ENCODE measurements at regions not wholly inside any gene's neighbourhood (a gene's known extent, or its start where the extent isn't known, plus 50 kb on each side); places are given as distances from the start of the nearest gene placed in this dataset.

DNA sequence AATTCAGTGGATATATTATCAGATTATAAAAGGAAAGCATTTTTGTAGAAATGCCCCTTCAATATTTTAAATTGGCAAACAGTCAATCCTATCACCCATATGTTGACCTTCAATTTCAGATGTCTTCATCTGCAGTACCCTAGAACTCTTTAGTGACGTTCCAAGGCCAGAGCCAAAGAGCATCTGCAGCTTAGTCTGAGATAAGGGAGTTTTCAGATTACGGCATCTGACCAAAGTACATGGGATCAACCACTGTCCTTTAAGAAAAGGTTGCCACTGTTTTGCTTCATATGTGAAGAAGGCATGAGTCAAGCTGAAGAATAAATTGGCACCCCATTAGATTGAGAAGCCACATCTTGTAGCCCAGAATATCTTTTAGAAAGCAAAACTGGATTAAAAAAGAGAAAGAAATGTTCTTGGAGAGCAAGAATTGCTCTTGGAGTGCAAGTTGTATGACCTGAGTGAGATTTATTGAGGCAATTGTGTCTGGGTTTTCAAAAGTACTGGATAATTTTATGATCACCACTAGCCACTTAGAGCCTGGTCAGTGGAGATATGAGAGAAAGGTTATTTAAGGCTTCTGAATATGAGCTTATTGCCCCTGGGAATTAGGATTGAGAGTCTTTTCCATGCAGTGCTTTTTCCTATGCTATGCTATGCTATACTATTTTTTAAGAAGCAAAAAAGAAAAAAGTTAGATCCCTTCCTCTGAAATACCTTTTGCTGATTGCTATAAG is 251.9 kb upstream of the NR3C2 start:
- no peaks in the 10 kb centered on the region for H3K36me3 Mint-ChIP-seq (ENCODE audit: insufficient read depth, unreplicated experiment)
- TF ChIP-seq, protein P1, sequence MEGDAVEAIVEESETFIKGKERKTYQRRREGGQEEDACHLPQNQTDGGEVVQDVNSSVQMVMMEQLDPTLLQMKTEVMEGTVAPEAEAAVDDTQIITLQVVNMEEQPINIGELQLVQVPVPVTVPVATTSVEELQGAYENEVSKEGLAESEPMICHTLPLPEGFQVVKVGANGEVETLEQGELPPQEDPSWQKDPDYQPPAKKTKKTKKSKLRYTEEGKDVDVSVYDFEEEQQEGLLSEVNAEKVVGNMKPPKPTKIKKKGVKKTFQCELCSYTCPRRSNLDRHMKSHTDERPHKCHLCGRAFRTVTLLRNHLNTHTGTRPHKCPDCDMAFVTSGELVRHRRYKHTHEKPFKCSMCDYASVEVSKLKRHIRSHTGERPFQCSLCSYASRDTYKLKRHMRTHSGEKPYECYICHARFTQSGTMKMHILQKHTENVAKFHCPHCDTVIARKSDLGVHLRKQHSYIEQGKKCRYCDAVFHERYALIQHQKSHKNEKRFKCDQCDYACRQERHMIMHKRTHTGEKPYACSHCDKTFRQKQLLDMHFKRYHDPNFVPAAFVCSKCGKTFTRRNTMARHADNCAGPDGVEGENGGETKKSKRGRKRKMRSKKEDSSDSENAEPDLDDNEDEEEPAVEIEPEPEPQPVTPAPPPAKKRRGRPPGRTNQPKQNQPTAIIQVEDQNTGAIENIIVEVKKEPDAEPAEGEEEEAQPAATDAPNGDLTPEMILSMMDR (IDR thresholded peaks at IDR 0.05; ENCODE audit: unreplicated experiment): no peak
- no peak overlapping the region for H3K27ac Mint-ChIP-seq (ENCODE audit: low read depth, unreplicated experiment)
- POLR2A ChIA-PET: no interaction called here
- BruUV-seq (replicated peaks): no TSS peak
- intact Hi-C loops (cut with micrococcal nuclease): no loop called here
- no peak overlapping the region for H3K4me3 Mint-ChIP-seq (ENCODE audit: unreplicated experiment)
- no peaks in the 10 kb centered on the region for H3K27me3 Mint-ChIP-seq (ENCODE audit: insufficient read depth, unreplicated experiment)
- DNase-seq (ENCODE audit: unreplicated experiment): no peak
- CTCF ChIA-PET: interaction anchor here (0.6 kb wide), 1 partner anchor 13 kb away, joined by 3 read pairs; no protein-coding TSS in a partner anchor
- H3K4me1 Mint-ChIP-seq (ENCODE audit: insufficient read depth, unreplicated experiment): no peaks in the 10 kb centered on the region
- H3K9me3 Mint-ChIP-seq (ENCODE audit: unreplicated experiment): no peaks in the 10 kb centered on the region

DNA sequence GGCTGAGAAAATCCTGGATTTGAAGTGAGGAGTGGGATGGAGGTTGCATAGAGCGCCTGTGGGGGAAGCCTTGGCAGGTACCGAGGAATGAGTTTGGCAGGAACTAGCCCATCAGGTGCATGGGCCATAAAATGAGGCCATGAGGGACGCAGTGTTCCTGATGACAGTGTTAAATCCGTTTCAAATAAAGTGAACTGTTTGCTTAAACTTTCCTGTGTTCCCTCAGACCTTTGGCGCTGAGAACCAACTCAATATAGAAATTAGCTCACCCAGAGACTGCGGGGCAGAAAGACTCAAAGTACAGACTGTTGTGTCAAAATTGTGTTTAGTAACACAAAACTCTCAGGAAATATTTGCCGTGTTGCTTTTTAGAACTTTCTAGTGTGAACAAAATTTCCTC is 250.0 kb upstream of the NR3C2 start:
- TF ChIP-seq, protein P1 (IDR thresholded peaks at IDR 0.05; ENCODE audit: unreplicated experiment): no peak
- POLR2A ChIA-PET: interaction anchor here (0.7 kb wide), 1 partner anchor 56 kb away, joined by 3 read pairs; no protein-coding TSS in a partner anchor
- Mint-ChIP-seq H3K27ac (ENCODE audit: low read depth, unreplicated experiment) (no peak overlapping the region), H3K4me3 (ENCODE audit: unreplicated experiment) (no peak overlapping the region), H3K36me3 (ENCODE audit: insufficient read depth, unreplicated experiment) (no peaks in the 10 kb centered on the region), H3K4me1 (ENCODE audit: insufficient read depth, unreplicated experiment) (no peaks in the 10 kb centered on the region), H3K9me3 (ENCODE audit: unreplicated experiment) (no peaks in the 10 kb centered on the region), H3K27me3 (ENCODE audit: insufficient read depth, unreplicated experiment) (no peaks in the 10 kb centered on the region)
- DNase-seq (ENCODE audit: unreplicated experiment): no peak
- BruUV-seq (replicated peaks): no TSS peak
- CTCF ChIA-PET: interaction anchor here (0.7 to 1.0 kb wide), 2 partner anchors 29 to 91 kb away, joined by 3 read pairs; no protein-coding TSS in a partner anchor
- intact Hi-C loops (cut with micrococcal nuclease): no loop called here

DNA sequence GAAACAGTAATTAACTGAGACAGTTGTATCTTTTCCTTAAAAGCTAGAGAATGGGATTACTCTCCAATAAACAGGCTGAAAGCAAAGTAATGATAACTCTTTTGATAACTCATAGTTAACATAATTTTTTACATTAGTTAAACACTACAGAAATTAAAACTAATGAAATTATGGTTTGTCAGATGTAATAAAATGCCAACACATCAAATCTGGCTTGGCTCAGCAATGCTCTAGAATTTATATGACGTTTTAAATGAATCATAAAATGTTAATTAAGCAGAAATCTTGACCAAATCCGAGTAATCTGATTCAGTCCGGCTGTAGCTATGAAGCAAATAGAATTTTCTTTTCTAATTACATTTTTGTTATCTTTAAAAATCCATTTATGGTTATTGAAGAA is 244.2 kb upstream of the NR3C2 start:
- BruUV-seq (replicated peaks): no TSS peak
- peaks cover 8% of the 10 kb centered on the region for H3K4me1 Mint-ChIP-seq (ENCODE audit: insufficient read depth, unreplicated experiment)
- intact Hi-C loops (cut with micrococcal nuclease): no loop called here
- ChIA-PET POLR2A (no interaction called here), CTCF (no interaction called here)
- H3K27me3 Mint-ChIP-seq (ENCODE audit: insufficient read depth, unreplicated experiment): no peaks in the 10 kb centered on the region
- TF ChIP-seq, protein P1 (IDR thresholded peaks at IDR 0.05; ENCODE audit: unreplicated experiment): no peak
- peaks cover 7% of the 10 kb centered on the region for H3K9me3 Mint-ChIP-seq (ENCODE audit: unreplicated experiment)
- no peaks in the 10 kb centered on the region for H3K36me3 Mint-ChIP-seq (ENCODE audit: insufficient read depth, unreplicated experiment)
- H3K4me3 Mint-ChIP-seq (ENCODE audit: unreplicated experiment): no peak overlapping the region
- H3K27ac Mint-ChIP-seq (ENCODE audit: low read depth, unreplicated experiment): no peak overlapping the region
- DNase-seq (ENCODE audit: unreplicated experiment): no peak

DNA sequence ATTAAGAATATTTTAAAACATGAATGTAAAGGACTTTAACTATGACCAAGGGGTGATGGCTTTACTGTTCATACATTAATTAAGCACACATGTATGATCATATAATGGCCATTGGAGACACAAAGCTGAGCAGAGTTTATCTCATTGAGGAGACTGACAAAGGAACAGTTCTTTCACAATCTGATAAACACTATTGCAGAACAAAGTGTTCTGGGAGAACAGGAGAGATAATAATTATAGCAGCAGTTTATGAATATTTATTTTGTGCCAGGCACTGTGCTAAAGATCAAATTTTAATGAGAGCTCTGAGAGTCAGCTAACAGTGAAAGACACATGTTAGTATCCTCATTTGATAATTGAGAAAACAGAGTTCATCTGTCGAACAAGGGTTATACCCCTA is 242.4 kb upstream of the NR3C2 start:
- CTCF ChIA-PET: interaction anchor here (1.0 kb wide), 1 partner anchor 47 kb away, joined by 3 read pairs; no protein-coding TSS in a partner anchor
- H3K9me3 Mint-ChIP-seq (ENCODE audit: unreplicated experiment): peaks cover 7% of the 10 kb centered on the region
- H3K27me3 Mint-ChIP-seq (ENCODE audit: insufficient read depth, unreplicated experiment): no peaks in the 10 kb centered on the region
- intact Hi-C loops (cut with micrococcal nuclease): no loop called here
- no peak for DNase-seq (ENCODE audit: unreplicated experiment)
- H3K4me3 Mint-ChIP-seq (ENCODE audit: unreplicated experiment): no peak overlapping the region
- H3K4me1 Mint-ChIP-seq (ENCODE audit: insufficient read depth, unreplicated experiment): peaks cover 8% of the 10 kb centered on the region
- no peaks in the 10 kb centered on the region for H3K36me3 Mint-ChIP-seq (ENCODE audit: insufficient read depth, unreplicated experiment)
- no TSS peak for BruUV-seq (replicated peaks)
- POLR2A ChIA-PET: no interaction called here
- TF ChIP-seq, protein P1 (IDR thresholded peaks at IDR 0.05; ENCODE audit: unreplicated experiment): no peak
- H3K27ac Mint-ChIP-seq (ENCODE audit: low read depth, unreplicated experiment): no peak overlapping the region
